ENCODE measurements at regions not wholly inside any gene's neighbourhood (a gene's known extent, or its start where the extent isn't known, plus 50 kb on each side); places are given as distances from the start of the nearest gene placed in this dataset.

DNA sequence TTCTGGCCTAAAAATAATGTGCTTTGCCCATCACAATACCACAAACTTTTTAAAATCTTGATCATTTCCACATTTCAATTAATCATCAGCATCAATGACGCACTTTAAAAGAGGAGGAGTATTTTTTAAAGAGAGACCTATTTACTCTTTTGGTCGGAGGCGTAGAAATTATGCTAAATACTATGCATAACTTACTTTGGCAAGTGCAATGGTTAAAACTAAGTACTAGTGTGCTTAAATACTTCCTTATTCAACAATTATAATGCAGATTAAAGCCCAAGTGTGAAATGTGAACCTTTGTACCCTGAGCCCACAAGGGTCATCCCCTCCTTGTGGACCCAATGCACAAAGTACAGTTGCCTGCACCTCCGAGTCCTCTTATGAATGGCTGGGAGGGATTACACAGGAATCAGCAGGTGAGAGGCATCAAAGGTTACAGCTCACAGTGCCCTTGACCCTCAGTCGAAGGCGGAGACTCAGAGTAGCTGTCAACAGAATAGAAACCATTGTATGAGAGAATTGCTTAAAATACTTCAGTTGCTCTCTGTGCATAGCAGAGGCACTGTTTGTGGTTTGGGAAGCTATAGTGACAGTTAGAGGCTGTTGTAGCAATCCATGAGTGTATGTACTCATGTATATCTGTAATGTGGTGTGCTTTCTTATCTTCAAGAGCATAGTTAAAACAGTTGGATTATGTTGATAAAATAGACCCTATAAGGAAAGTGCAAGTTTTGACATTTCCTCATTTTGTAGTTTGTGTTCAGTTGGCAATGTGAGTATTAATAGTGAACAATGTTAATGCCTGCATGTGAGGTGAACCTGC, 151.7 kb upstream of the ITGA4 start (continued):
- TF ChIP-seq, protein P1, sequence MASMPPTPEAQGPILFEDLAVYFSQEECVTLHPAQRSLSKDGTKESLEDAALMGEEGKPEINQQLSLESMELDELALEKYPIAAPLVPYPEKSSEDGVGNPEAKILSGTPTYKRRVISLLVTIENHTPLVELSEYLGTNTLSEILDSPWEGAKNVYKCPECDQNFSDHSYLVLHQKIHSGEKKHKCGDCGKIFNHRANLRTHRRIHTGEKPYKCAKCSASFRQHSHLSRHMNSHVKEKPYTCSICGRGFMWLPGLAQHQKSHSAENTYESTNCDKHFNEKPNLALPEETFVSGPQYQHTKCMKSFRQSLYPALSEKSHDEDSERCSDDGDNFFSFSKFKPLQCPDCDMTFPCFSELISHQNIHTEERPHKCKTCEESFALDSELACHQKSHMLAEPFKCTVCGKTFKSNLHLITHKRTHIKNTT (CRISPR knock-in tag; IDR thresholded peaks at IDR 0.05), result no peak
- TF ChIP-seq PHF5A (CRISPR knock-in tag; IDR thresholded peaks at IDR 0.05; ENCODE audit: low read depth, unreplicated experiment) (peak; percentile 41), JUND (CRISPR knock-in tag; IDR thresholded peaks at IDR 0.05) (peak; percentile 9; the same call in 1 of the 2 replicates), RBAK (CRISPR knock-in tag; IDR thresholded peaks at IDR 0.05) (no peak), FOSL2 (CRISPR knock-in tag; IDR thresholded peaks at IDR 0.05) (peak; percentile 81), TRIM24 (CRISPR knock-in tag; IDR thresholded peaks at IDR 0.05) (peak; percentile 98), PITX1 (CRISPR knock-in tag; IDR thresholded peaks at IDR 0.05) (peak; percentile 99), KMT2B (CRISPR knock-in tag; IDR thresholded peaks at IDR 0.05) (no peak), SOX5 (CRISPR knock-in tag; IDR thresholded peaks at IDR 0.05; ENCODE audit: borderline replicate concordance) (peak; percentile 97), NAIF1 (CRISPR knock-in tag; IDR thresholded peaks at IDR 0.05; ENCODE audit: borderline replicate concordance) (peak; percentile 60; the same call in 1 of the 2 replicates), GATAD2A (CRISPR knock-in tag; IDR thresholded peaks at IDR 0.05) (peak; percentile 96), ZNF660 (CRISPR knock-in tag; IDR thresholded peaks at IDR 0.05; ENCODE audit: borderline replicate concordance, low read depth) (no peak), SMC3 (IDR thresholded peaks at IDR 0.05; ENCODE audit: low read length) (no peak), TAF15 (IDR thresholded peaks at IDR 0.05; ENCODE audit: low read depth, low read length, poor library complexity, severe bottlenecking) (no peak), NR2C2 (CRISPR knock-in tag; IDR thresholded peaks at IDR 0.05; ENCODE audit: borderline replicate concordance) (peak; percentile 97), ZNF510 (CRISPR knock-in tag; IDR thresholded peaks at IDR 0.05; ENCODE audit: low read depth) (no peak), ZNF326 (CRISPR knock-in tag; IDR thresholded peaks at IDR 0.05; ENCODE audit: borderline replicate concordance) (no peak)
- TF ChIP-seq, protein P2, sequence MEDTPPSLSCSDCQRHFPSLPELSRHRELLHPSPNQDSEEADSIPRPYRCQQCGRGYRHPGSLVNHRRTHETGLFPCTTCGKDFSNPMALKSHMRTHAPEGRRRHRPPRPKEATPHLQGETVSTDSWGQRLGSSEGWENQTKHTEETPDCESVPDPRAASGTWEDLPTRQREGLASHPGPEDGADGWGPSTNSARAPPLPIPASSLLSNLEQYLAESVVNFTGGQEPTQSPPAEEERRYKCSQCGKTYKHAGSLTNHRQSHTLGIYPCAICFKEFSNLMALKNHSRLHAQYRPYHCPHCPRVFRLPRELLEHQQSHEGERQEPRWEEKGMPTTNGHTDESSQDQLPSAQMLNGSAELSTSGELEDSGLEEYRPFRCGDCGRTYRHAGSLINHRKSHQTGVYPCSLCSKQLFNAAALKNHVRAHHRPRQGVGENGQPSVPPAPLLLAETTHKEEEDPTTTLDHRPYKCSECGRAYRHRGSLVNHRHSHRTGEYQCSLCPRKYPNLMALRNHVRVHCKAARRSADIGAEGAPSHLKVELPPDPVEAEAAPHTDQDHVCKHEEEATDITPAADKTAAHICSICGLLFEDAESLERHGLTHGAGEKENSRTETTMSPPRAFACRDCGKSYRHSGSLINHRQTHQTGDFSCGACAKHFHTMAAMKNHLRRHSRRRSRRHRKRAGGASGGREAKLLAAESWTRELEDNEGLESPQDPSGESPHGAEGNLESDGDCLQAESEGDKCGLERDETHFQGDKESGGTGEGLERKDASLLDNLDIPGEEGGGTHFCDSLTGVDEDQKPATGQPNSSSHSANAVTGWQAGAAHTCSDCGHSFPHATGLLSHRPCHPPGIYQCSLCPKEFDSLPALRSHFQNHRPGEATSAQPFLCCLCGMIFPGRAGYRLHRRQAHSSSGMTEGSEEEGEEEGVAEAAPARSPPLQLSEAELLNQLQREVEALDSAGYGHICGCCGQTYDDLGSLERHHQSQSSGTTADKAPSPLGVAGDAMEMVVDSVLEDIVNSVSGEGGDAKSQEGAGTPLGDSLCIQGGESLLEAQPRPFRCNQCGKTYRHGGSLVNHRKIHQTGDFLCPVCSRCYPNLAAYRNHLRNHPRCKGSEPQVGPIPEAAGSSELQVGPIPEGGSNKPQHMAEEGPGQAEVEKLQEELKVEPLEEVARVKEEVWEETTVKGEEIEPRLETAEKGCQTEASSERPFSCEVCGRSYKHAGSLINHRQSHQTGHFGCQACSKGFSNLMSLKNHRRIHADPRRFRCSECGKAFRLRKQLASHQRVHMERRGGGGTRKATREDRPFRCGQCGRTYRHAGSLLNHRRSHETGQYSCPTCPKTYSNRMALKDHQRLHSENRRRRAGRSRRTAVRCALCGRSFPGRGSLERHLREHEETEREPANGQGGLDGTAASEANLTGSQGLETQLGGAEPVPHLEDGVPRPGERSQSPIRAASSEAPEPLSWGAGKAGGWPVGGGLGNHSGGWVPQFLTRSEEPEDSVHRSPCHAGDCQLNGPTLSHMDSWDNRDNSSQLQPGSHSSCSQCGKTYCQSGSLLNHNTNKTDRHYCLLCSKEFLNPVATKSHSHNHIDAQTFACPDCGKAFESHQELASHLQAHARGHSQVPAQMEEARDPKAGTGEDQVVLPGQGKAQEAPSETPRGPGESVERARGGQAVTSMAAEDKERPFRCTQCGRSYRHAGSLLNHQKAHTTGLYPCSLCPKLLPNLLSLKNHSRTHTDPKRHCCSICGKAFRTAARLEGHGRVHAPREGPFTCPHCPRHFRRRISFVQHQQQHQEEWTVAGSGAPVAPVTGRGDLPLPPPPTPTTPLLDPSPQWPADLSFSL (CRISPR knock-in tag; IDR thresholded peaks at IDR 0.05), result peak; percentile 43; the same call in 1 of the 2 replicates
- TF ChIP-seq, protein P3, sequence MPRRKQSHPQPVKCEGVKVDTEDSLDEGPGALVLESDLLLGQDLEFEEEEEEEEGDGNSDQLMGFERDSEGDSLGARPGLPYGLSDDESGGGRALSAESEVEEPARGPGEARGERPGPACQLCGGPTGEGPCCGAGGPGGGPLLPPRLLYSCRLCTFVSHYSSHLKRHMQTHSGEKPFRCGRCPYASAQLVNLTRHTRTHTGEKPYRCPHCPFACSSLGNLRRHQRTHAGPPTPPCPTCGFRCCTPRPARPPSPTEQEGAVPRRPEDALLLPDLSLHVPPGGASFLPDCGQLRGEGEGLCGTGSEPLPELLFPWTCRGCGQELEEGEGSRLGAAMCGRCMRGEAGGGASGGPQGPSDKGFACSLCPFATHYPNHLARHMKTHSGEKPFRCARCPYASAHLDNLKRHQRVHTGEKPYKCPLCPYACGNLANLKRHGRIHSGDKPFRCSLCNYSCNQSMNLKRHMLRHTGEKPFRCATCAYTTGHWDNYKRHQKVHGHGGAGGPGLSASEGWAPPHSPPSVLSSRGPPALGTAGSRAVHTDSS (CRISPR knock-in tag; conservative IDR thresholded peaks at IDR 0.05), result no peak
- TF ChIP-seq, protein P4, sequence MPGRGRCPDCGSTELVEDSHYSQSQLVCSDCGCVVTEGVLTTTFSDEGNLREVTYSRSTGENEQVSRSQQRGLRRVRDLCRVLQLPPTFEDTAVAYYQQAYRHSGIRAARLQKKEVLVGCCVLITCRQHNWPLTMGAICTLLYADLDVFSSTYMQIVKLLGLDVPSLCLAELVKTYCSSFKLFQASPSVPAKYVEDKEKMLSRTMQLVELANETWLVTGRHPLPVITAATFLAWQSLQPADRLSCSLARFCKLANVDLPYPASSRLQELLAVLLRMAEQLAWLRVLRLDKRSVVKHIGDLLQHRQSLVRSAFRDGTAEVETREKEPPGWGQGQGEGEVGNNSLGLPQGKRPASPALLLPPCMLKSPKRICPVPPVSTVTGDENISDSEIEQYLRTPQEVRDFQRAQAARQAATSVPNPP (CRISPR knock-in tag; IDR thresholded peaks at IDR 0.05), result peak; percentile 59; the same call in 1 of the 2 replicates

All from HepG2 (cell line).